AG04450 (cell line): ENCODE measurements at regions not wholly inside any gene's neighbourhood (a gene's known extent, or its start where the extent isn't known, plus 50 kb on each side); places are given as distances from the start of the nearest gene placed in this dataset.

Experiments used
- CTCF ChIA-PET: fragments of 300-600, 350-600 bp; formaldehyde crosslinking; extraction: SDS; loops from one replicate; lab custom pipeline; 2022; ENCODE audit warnings: antibody characterized with exemption, inconsistent platforms; lab: Charles Lee
- POLR2A ChIA-PET: fragments of 350-600 bp; formaldehyde crosslinking; extraction: SDS; loops from one replicate; lab custom pipeline; 2021; ENCODE audit warnings: antibody characterized with exemption, inconsistent platforms; lab: Yijun Ruan, JAX
- DNase-seq: peaks from one replicate; pipeline ENCODE4 v3.0.0-alpha.2; 2011; ENCODE audit warnings: low read depth, low spot score
- H3K27ac ChIP-seq: one replicate; pipeline ENCODE4 v1.5.1; 2012; ENCODE audit warnings: low read depth, low read length, control low read depth
- H3K27me3 ChIP-seq: one replicate; pipeline ENCODE4 v1.6.0; 2012; ENCODE audit warnings: low read length; ENCODE audit not compliant: control insufficient read depth, insufficient read depth
- H3K4me3 ChIP-seq: 2 replicates; pipeline ENCODE4 v1.5.1; 2011; ENCODE audit warnings: mild to moderate bottlenecking, low read depth, low read length, control low read depth
- H3K9me3 ChIP-seq: 2 replicates; pipeline ENCODE4 v1.5.1; 2012; ENCODE audit warnings: low read length; ENCODE audit not compliant: control insufficient read depth, insufficient read depth
- TF ChIP-seq, protein P1 (sequence below): IDR thresholded peaks from 2 replicates; pipeline ENCODE4 v1.5.1; 2011; ENCODE audit warnings: low read depth, low read length, control low read depth, inconsistent platforms

DNA sequence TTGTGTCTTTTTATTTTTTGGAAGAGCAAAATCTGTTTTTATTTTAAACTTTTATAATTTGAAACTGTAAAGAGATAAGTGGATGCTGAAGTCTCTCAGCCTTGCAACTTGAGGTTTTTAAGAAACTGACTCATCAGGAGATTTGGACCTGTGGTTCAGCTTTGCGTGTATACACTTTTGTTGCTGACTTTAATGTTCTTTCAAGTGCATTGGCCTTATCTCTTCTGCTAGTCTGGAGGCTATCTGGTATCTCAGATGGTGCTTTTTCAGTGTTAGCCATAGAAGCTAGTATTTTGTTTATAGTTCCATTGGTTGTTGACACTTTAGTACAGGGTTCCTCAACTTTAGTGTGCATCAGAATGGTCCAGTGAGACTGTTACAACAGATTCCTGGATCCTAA, 504.0 kb upstream of the SPTLC3 start:
- POLR2A ChIA-PET: no interaction called here
- CTCF ChIA-PET: no interaction called here
- Histone ChIP-seq H3K27me3 (no peaks in the 10 kb centered on the region), H3K9me3 (0 out of 2 replicates have a peak, but pooled peaks cover 2% of the 10 kb centered on the region), H3K27ac (no peak overlapping the region), H3K4me3 (no peak overlapping the region)
- DNase-seq: no peak
- TF ChIP-seq, protein P1, sequence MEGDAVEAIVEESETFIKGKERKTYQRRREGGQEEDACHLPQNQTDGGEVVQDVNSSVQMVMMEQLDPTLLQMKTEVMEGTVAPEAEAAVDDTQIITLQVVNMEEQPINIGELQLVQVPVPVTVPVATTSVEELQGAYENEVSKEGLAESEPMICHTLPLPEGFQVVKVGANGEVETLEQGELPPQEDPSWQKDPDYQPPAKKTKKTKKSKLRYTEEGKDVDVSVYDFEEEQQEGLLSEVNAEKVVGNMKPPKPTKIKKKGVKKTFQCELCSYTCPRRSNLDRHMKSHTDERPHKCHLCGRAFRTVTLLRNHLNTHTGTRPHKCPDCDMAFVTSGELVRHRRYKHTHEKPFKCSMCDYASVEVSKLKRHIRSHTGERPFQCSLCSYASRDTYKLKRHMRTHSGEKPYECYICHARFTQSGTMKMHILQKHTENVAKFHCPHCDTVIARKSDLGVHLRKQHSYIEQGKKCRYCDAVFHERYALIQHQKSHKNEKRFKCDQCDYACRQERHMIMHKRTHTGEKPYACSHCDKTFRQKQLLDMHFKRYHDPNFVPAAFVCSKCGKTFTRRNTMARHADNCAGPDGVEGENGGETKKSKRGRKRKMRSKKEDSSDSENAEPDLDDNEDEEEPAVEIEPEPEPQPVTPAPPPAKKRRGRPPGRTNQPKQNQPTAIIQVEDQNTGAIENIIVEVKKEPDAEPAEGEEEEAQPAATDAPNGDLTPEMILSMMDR: no peak

DNA sequence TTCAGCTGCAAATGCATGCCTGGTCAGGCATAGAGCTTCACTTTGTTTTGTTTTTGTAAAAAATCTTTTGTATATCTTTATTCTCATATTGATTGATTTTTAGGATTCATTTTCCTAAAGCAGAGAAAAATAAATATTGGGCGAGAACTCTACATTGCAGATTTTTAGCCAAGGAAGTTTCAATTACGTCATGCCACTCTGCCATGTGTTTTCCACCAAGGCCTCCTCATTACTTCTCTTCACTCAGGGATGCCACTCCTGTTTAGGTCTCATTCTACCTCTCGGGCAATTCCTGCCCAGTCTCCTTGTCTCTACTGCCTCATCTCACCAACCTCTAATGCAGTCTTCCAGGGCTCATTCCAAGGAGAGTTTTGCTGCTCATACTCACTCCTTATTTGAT, 497.3 kb upstream of the SPTLC3 start:
- POLR2A ChIA-PET: no interaction called here
- CTCF ChIA-PET: no interaction called here
- H3K9me3 ChIP-seq: peaks cover 7% of the 10 kb centered on the region
- no peak overlapping the region for H3K27ac ChIP-seq
- DNase-seq: no peak
- no peaks in the 10 kb centered on the region for H3K27me3 ChIP-seq
- TF ChIP-seq, protein P1: no peak
- H3K4me3 ChIP-seq: no peak overlapping the region

DNA sequence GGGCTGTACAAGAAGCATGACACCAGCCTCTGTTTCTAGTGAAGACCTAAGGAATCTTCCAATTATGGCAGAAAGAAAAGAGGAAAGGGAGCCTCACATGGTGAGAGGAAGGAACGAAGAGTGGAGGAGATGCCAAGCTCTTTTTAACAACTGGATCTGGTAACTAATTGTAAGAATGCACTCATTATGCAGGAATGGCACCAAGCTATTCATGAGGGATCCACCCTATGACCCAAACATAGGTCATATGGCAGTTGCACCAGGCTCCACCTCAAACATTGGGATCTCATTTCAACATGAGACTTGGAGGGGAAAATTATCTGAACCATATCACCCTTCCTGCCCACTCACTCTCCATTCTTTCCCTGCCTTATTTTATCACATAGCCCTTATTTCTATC, 496.0 kb upstream of the SPTLC3 start:
- H3K9me3 ChIP-seq: peaks cover 7% of the 10 kb centered on the region
- ChIA-PET POLR2A (no interaction called here), CTCF (no interaction called here)
- no peaks in the 10 kb centered on the region for H3K27me3 ChIP-seq
- no peak overlapping the region for H3K4me3 ChIP-seq
- TF ChIP-seq, protein P1: no peak
- DNase-seq: no peak
- no peak overlapping the region for H3K27ac ChIP-seq

DNA sequence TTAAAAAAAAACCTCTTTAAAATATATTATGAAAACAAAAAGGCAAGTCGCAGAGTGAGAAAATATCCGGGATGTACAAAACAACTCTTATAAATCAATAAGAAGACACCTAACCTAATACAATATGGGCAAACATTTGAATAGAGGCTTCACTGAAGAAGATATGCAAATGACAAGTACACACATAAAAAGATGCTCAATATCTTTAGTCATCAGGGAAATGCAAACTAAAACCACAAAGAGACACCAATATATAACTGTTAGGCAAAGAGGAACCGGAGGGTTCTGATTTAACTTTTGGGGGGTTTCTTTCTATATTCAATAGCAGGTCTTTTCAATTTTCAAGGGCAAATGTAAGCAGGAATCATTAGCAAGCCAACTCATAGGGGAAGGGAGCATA, 480.7 kb upstream of the SPTLC3 start:
- H3K4me3 ChIP-seq: no peak overlapping the region
- CTCF ChIA-PET: no interaction called here
- H3K27ac ChIP-seq: no peak overlapping the region
- POLR2A ChIA-PET: no interaction called here
- DNase-seq: no peak
- TF ChIP-seq, protein P1: no peak
- no peaks in the 10 kb centered on the region for H3K27me3 ChIP-seq
- peaks cover 6% of the 10 kb centered on the region; the same call in 1 of the 2 replicates for H3K9me3 ChIP-seq

DNA sequence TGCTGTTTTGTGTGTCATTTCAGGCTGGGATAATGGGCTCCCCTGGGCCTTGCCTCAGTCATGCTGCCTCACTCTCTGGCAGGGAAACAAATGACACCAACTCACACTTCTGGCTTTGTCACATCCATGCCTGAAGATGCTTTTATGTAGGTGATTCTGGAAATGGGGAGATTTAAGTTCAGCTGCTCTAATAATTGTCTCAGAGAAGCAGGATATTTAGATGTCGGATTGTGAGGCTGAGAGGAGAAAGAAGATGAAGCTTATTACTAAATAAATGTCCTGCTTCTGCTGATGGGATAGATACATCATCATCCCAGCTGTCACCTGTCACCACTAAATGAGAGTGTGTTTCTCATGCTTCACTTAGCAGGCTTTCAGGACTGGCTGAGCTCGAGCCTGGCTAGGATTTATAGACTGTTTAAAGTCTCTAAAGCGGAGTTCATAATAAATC, 480.2 kb upstream of the SPTLC3 start:
- Histone ChIP-seq H3K27ac (no peak overlapping the region), H3K4me3 (no peak overlapping the region), H3K9me3 (peaks cover 6% of the 10 kb centered on the region; the same call in 1 of the 2 replicates), H3K27me3 (no peaks in the 10 kb centered on the region)
- TF ChIP-seq, protein P1: no peak
- ChIA-PET CTCF (no interaction called here), POLR2A (no interaction called here)
- no peak for DNase-seq
